WERI-Rb-1 (cell line): ENCODE measurements at regions not wholly inside any gene's neighbourhood (a gene's known extent, or its start where the extent isn't known, plus 50 kb on each side); places are given as distances from the start of the nearest gene placed in this dataset.

Experiments
- DNase-seq: peaks from one replicate; pipeline ENCODE4 v3.0.0-alpha.2; 2020
- H3K27ac ChIP-seq: fragments of 250-450 bp; sonication (Bioruptor Pico); 2 replicates; pipeline ENCODE4 v1.5.1; 2020; ENCODE audit warnings: mild to moderate bottlenecking, moderate library complexity
- H3K27me3 ChIP-seq: fragments of 250-450 bp; sonication (Bioruptor Pico); 2 replicates; pipeline ENCODE4 v1.5.1; 2021; ENCODE audit warnings: mild to moderate bottlenecking, low read depth, moderate library complexity; ENCODE audit not compliant: insufficient read depth, severe bottlenecking
- H3K36me3 ChIP-seq: fragments of 250-450 bp; sonication (Bioruptor Pico); 2 replicates; pipeline ENCODE4 v1.5.1; 2020; ENCODE audit warnings: mild to moderate bottlenecking, moderate library complexity
- H3K4me3 ChIP-seq: 2 replicates; pipeline ENCODE4 v1.5.1; 2011; ENCODE audit warnings: low read depth, mild to moderate bottlenecking, control low read depth, low read length
- H3K9me3 ChIP-seq: fragments of 250-450 bp; sonication (Bioruptor Pico); 2 replicates; pipeline ENCODE4 v1.5.1; 2021; ENCODE audit warnings: mild to moderate bottlenecking, moderate library complexity; ENCODE audit not compliant: severe bottlenecking
- TF ChIP-seq, protein P1 (sequence below): IDR thresholded peaks from 2 replicates; pipeline ENCODE4 v1.5.1; 2011; ENCODE audit warnings: low read depth, mild to moderate bottlenecking, control low read depth, inconsistent platforms, low read length

GRCh38 chr2:236853585-236854051 is 232.1 kb upstream of the COPS8 start:
- Histone ChIP-seq H3K4me3 (no peak overlapping the region), H3K27me3 (no peaks in the 10 kb centered on the region), H3K27ac (no peak overlapping the region), H3K36me3 (no peaks in the 10 kb centered on the region), H3K9me3 (no peaks in the 10 kb centered on the region)
- DNase-seq: no peak
- TF ChIP-seq, protein P1, sequence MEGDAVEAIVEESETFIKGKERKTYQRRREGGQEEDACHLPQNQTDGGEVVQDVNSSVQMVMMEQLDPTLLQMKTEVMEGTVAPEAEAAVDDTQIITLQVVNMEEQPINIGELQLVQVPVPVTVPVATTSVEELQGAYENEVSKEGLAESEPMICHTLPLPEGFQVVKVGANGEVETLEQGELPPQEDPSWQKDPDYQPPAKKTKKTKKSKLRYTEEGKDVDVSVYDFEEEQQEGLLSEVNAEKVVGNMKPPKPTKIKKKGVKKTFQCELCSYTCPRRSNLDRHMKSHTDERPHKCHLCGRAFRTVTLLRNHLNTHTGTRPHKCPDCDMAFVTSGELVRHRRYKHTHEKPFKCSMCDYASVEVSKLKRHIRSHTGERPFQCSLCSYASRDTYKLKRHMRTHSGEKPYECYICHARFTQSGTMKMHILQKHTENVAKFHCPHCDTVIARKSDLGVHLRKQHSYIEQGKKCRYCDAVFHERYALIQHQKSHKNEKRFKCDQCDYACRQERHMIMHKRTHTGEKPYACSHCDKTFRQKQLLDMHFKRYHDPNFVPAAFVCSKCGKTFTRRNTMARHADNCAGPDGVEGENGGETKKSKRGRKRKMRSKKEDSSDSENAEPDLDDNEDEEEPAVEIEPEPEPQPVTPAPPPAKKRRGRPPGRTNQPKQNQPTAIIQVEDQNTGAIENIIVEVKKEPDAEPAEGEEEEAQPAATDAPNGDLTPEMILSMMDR: no peak

DNA sequence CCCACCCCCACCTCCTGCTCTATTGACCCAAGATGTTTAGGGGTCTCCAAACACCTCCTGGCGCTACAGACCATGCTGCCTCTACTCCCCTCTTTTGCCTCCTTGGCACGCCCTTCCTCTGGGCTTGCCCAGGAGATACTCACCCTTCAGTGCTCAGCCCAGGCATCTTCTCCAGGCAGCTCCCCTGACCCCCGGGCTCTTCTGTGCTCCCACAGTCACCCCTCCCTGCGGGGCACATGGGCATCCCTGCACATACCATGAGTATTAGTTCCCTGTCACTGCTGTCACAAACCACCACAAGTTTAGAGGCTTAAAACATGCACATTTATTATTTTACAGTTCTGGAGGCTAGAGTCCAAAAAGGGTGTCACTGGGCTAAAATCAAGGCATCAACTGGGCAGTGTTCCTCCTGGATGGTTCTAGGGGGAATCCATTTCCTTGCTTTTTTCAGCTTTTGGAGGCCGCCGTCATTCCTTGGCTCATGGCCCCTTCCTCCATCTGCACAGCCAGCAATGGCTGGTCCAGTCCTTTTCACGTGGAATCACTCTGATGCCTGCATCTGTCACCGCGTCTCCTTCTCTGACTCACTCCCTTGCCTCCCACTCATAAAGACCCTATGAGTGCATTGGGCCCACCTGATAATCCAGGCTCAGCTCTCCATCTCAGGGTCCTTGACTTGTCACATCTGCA is 230.4 kb upstream of the COPS8 start:
- H3K27ac ChIP-seq: no peak overlapping the region
- TF ChIP-seq, protein P1: no peak
- no peaks in the 10 kb centered on the region for H3K36me3 ChIP-seq
- H3K4me3 ChIP-seq: no peak overlapping the region
- no peak for DNase-seq
- H3K9me3 ChIP-seq: peaks cover 3% of the 10 kb centered on the region
- H3K27me3 ChIP-seq: no peaks in the 10 kb centered on the region

DNA sequence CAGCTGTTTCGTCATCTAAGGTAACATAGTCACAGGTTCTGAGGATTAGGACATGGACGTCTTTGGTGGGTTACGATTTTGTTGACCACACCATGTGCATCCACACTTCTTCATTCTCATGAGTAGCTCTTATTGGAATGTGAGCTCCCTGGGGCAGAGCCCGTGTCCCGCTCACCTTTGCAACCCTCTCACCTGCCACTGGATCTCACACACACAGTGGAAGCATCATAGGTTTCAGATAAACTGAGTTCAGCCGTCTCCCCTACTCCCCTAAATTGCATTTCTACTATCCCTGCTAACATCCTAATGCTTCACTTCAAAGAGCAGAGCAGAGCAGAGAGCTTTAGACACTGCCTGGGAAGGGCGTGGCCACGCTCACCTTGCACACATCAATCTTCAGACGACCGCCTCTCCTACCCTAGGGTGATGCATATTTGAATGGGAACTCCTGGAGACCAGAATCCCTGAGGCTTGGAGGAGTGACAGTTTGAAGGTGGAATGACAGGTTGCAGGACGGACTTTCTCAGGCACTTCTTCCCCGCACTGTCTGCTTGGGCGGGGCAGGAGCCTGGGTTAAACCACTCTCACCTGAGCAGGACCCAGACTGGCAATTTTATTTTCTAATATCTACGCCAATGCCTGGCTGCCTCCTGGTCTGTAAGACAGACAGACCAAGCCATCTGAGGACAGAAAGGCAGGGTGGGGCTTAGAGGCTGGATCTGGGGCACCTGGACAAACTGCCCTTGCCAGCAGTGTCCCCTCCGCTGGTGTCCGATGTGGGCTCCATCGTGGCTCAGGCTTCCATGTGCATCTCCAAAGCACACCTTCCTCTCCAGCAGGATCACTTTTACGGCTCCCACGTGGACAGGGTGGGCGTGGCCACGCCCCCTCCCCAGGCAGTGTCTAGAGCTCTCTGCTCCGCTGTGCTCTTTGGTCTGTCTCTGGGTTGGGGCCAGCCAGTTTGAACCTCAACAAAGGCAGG is 229.5 kb upstream of the COPS8 start:
- no peak overlapping the region for H3K27ac ChIP-seq

DNA sequence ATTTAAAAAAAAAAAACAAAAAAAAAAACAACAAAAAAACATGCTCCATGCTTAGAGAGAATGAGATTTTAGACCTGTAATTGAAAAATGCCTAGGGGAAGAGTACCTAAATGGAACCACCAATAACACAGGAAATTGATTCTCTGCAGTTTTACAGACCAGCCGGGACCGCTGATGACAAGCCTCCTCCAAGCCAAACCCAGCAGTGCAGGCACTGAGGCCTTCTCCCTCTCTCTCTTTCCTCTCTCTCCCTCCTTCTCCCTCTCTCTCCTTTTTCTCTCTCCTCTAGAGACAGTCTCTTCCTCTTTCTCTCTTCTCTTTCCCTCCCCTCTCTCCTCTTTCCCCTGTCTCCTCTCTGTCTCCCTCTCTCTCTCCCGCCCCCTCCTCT is 228.8 kb upstream of the COPS8 start:
- TF ChIP-seq, protein P1: no peak
- H3K9me3 ChIP-seq: peaks cover 3% of the 10 kb centered on the region
- H3K36me3 ChIP-seq: no peaks in the 10 kb centered on the region
- H3K27me3 ChIP-seq: no peaks in the 10 kb centered on the region
- no peak overlapping the region for H3K27ac ChIP-seq
- no peak for DNase-seq
- no peak overlapping the region for H3K4me3 ChIP-seq

More for the DNA sequence above, 229.5 kb upstream of the COPS8 start:
- no peaks in the 10 kb centered on the region for H3K27me3 ChIP-seq
- H3K36me3 ChIP-seq: no peaks in the 10 kb centered on the region
- peaks cover 3% of the 10 kb centered on the region for H3K9me3 ChIP-seq
- no peak for DNase-seq
- H3K4me3 ChIP-seq: no peak overlapping the region
- TF ChIP-seq, protein P1: no peak

DNA sequence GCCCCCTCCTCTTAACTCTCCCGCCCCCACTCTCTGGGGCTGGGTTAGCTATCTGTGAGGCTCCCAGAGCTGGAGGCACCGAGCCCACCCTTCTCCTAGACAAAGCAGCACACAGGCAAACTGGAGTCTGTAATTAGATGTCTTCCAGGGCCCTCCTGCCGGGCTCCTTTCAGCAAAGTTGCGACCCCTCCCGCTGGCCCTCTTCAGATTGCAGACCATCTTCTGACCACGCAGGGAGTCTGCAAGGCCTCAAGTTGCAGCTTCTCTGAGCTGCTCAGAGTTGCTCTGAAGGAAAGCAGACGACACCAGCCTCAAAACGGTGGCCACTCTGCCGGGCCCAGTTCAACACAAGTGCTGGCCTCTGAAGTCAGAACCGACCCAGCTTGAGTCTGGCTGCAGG is 228.4 kb upstream of the COPS8 start:
- no peak overlapping the region for H3K4me3 ChIP-seq
- no peaks in the 10 kb centered on the region for H3K27me3 ChIP-seq
- H3K9me3 ChIP-seq: peaks cover 3% of the 10 kb centered on the region
- no peaks in the 10 kb centered on the region for H3K36me3 ChIP-seq
- no peak for DNase-seq
- H3K27ac ChIP-seq: no peak overlapping the region
- TF ChIP-seq, protein P1: no peak
